ENCODE measurements at regions not wholly inside any gene's neighbourhood (a gene's known extent, or its start where the extent isn't known, plus 50 kb on each side); places are given as distances from the start of the nearest gene placed in this dataset.
"Not testable (repeated sequence)": the region's sequence is repeated elsewhere in the genome, so short reads cannot be mapped to it uniquely, and the experiment has no call there.

DNA sequence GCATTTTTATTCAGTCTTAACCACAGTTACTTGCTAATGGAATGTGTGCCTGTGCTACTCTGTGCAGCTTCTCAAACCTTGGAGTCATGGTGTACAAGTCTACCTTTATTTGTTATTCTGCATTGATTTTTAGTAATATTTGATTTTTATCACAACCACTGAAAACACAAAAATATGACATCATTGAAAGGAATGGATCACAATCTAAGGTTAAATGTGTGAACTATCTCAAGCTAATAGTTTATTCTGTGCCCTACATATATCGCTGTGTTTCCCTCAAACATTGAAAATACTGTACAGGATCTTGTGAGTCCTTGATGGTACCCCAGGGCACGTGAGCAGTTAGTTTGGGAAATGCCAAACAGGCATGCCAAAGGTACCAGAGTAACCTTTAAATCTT lies 573.4 kb downstream of the FRK start (continued):
- TF ChIP-seq RCOR1 (IDR thresholded peaks at IDR 0.05; ENCODE audit: low read length) = no peak
- no peak for TF ChIP-seq GATA2 (CRISPR knock-in tag; IDR thresholded peaks at IDR 0.05)
- TF ChIP-seq SIN3A (IDR thresholded peaks at IDR 0.05; ENCODE audit: borderline replicate concordance, low read depth, low read length) = no peak
- no peak for TF ChIP-seq FOXJ3 (CRISPR knock-in tag; IDR thresholded peaks at IDR 0.05)

- no peaks in the 10 kb centered on the region for H3K79me2 ChIP-seq (ENCODE audit: insufficient read depth)
- no peaks in the 10 kb centered on the region for H4K20me1 ChIP-seq (ENCODE audit: insufficient read depth)
- DNase-seq = no peak
- no peak overlapping the region for H3K27ac ChIP-seq (ENCODE audit: low read depth in 2 of 2, low read length in 1 of 2)
- no peak for TF ChIP-seq GATA2 (CRISPR knock-in tag; IDR thresholded peaks at IDR 0.05)
- TF ChIP-seq MEF2A (IDR thresholded peaks at IDR 0.05; ENCODE audit: borderline replicate concordance, low read depth) = no peak
- no peak for TF ChIP-seq REST (IDR thresholded peaks at IDR 0.05; ENCODE audit: low read depth, low read length)
- no peak for TF ChIP-seq RAD21 (IDR thresholded peaks at IDR 0.05; ENCODE audit: low read length)
- no peak for TF ChIP-seq MAX (IDR thresholded peaks at IDR 0.05; ENCODE audit: low read depth)
- TF ChIP-seq, protein P1, sequence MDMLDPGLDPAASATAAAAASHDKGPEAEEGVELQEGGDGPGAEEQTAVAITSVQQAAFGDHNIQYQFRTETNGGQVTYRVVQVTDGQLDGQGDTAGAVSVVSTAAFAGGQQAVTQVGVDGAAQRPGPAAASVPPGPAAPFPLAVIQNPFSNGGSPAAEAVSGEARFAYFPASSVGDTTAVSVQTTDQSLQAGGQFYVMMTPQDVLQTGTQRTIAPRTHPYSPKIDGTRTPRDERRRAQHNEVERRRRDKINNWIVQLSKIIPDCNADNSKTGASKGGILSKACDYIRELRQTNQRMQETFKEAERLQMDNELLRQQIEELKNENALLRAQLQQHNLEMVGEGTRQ (IDR thresholded peaks at IDR 0.05; ENCODE audit: borderline replicate concordance, low read depth, low read length) = no peak
- no peak for TF ChIP-seq TEAD4 (IDR thresholded peaks at IDR 0.05; ENCODE audit: borderline replicate concordance, insufficient read depth)
- TF ChIP-seq GABPA (IDR thresholded peaks at IDR 0.05; ENCODE audit: low read depth) = no peak
- no peak for TF ChIP-seq CHD2 (IDR thresholded peaks at IDR 0.05; ENCODE audit: low read length, partially characterized antibody)
- TF ChIP-seq RCOR1 (IDR thresholded peaks at IDR 0.05; ENCODE audit: low read length) = no peak
- TF ChIP-seq USF1 (IDR thresholded peaks at IDR 0.05; ENCODE audit: borderline replicate concordance, low read depth) = no peak
- TF ChIP-seq ELF1 (IDR thresholded peaks at IDR 0.05) = no peak
- no peak for TF ChIP-seq RFX5 (IDR thresholded peaks at IDR 0.05; ENCODE audit: low read length)
- TF ChIP-seq, protein P2, sequence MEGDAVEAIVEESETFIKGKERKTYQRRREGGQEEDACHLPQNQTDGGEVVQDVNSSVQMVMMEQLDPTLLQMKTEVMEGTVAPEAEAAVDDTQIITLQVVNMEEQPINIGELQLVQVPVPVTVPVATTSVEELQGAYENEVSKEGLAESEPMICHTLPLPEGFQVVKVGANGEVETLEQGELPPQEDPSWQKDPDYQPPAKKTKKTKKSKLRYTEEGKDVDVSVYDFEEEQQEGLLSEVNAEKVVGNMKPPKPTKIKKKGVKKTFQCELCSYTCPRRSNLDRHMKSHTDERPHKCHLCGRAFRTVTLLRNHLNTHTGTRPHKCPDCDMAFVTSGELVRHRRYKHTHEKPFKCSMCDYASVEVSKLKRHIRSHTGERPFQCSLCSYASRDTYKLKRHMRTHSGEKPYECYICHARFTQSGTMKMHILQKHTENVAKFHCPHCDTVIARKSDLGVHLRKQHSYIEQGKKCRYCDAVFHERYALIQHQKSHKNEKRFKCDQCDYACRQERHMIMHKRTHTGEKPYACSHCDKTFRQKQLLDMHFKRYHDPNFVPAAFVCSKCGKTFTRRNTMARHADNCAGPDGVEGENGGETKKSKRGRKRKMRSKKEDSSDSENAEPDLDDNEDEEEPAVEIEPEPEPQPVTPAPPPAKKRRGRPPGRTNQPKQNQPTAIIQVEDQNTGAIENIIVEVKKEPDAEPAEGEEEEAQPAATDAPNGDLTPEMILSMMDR (IDR thresholded peaks at IDR 0.05) = no peak
- no peak for TF ChIP-seq JUND (IDR thresholded peaks at IDR 0.05)
- no peak for TF ChIP-seq MXI1 (IDR thresholded peaks at IDR 0.05; ENCODE audit: low read depth, low read length)
- no peak for TF ChIP-seq NRF1 (IDR thresholded peaks at IDR 0.05; ENCODE audit: low read depth, low read length)
- TF ChIP-seq SMC3 (IDR thresholded peaks at IDR 0.05; ENCODE audit: low read depth, low read length) = no peak
- no peak for TF ChIP-seq POLR2AphosphoS5 (IDR thresholded peaks at IDR 0.05; ENCODE audit: low read depth, low read length)
- TF ChIP-seq TCF12 (IDR thresholded peaks at IDR 0.05) = no peak
- POLR2A ChIA-PET = no interaction called here
- H3K4me1 ChIP-seq (ENCODE audit: control insufficient read depth in 1 of 2, insufficient read depth in 2 of 2, low read depth in 1 of 2, low read length in 1 of 2) = no peaks in the 10 kb centered on the region
- no peak overlapping the region for H3K9ac ChIP-seq
- H3K9me3 ChIP-seq = no peaks in the 10 kb centered on the region; the same call in 1 of the 2 replicates
- CTCF ChIA-PET = interaction anchor here (0.9 to 1.2 kb wide), 2 partner anchors 10 to 197 kb away, joined by 3 read pairs; no protein-coding TSS in a partner anchor
- 41% methylated on average over 4 of the region's 4 CpGs for WGBS (ENCODE audit: low lambda C conversion rate)
- H3K4me3 ChIP-seq (ENCODE audit: low read depth in 2 of 2, low read length in 1 of 2) = no peak overlapping the region
- no peaks in the 10 kb centered on the region for H3K27me3 ChIP-seq (ENCODE audit: insufficient read depth)
- H2AFZ ChIP-seq (ENCODE audit: low read depth) = no peak overlapping the region
- no peaks in the 10 kb centered on the region for H3K36me3 ChIP-seq (replicated peaks in 1 of 2; ENCODE audit: control insufficient read depth in 1 of 2, insufficient read depth in 2 of 2, low read length in 1 of 2)
- no peaks in the 10 kb centered on the region for H3F3A ChIP-seq (replicated peaks; ENCODE audit: insufficient read depth)
- H3K9me2 ChIP-seq = no peaks in the 10 kb centered on the region
- H3K4me2 ChIP-seq = no peak overlapping the region
Observed at GRCh38 chr6:115485400-115485799, 575.3 kb downstream of the FRK start.

DNA sequence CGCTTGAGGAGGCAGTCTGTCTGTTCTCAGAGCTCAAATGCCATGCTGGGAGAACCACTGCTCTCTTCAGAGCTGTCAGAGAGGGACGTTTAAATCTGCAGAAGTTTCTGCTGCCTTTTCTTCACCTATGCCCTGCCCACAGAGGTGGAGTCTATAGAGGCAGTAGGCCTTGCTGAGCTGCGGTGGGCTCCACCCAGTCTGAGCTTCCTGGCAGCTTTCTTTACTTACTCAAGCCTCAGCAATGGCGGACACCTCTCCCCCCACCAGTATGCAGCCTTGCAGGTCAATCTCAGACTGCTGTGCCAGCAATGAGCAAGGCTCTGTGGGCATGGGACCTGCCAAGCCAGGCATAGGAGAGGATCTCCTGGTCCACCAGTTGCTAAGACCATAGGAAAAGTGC lies 580.1 kb downstream of the FRK start:
- POLR2A ChIA-PET; H3K4me1 ChIP-seq (ENCODE audit: control insufficient read depth in 1 of 2, insufficient read depth in 2 of 2, low read depth in 1 of 2, low read length in 1 of 2); H3K9ac ChIP-seq; H3K27ac ChIP-seq (ENCODE audit: low read depth in 2 of 2, low read length in 1 of 2); H3K9me3 ChIP-seq; H3K9me2 ChIP-seq; DNase-seq; H2AFZ ChIP-seq (ENCODE audit: low read depth); H3F3A ChIP-seq (replicated peaks; ENCODE audit: insufficient read depth); CTCF ChIA-PET; H3K27me3 ChIP-seq (ENCODE audit: insufficient read depth); H3K4me3 ChIP-seq (ENCODE audit: low read depth in 2 of 2, low read length in 1 of 2); H3K4me2 ChIP-seq; H3K79me2 ChIP-seq (ENCODE audit: insufficient read depth); H4K20me1 ChIP-seq (ENCODE audit: insufficient read depth); H3K36me3 ChIP-seq (replicated peaks in 1 of 2; ENCODE audit: control insufficient read depth in 1 of 2, insufficient read depth in 2 of 2, low read length in 1 of 2): not testable (repeated sequence)
- WGBS (ENCODE audit: low lambda C conversion rate) = 19% methylated on average over 3 of the region's 4 CpGs

Data from SK-N-SH (cell line).